ENCODE measurements at regions not wholly inside any gene's neighbourhood (a gene's known extent, or its start where the extent isn't known, plus 50 kb on each side); places are given as distances from the start of the nearest gene placed in this dataset.

GRCh38 chr2:16869711-16870110 is 204.1 kb upstream of the CYRIA start:
- TF ChIP-seq POLR2A (IDR thresholded peaks at IDR 0.05), result no peak
- no peak for TF ChIP-seq CTCF (IDR thresholded peaks at IDR 0.05)

All from testis (tissue), 2 donors.